ENCODE measurements at regions not wholly inside any gene's neighbourhood (a gene's known extent, or its start where the extent isn't known, plus 50 kb on each side); places are given as distances from the start of the nearest gene placed in this dataset.

- no peaks in the 10 kb centered on the region for H3K9me3 ChIP-seq (ENCODE audit: control insufficient read depth, insufficient read depth, low read length)
These were observed 87.3 kb upstream of the NCKAP5 start for GRCh38 chr2:133655610-133656009.

GRCh38 chr2:133657591-133657990, 89.3 kb upstream of the NCKAP5 start:
- no peaks in the 10 kb centered on the region for H3F3A ChIP-seq (ENCODE audit: control insufficient read depth, insufficient read depth)
- no peak overlapping the region for H3K4me2 ChIP-seq (ENCODE audit: low read length)
- no peaks in the 10 kb centered on the region for H3K9me3 ChIP-seq (ENCODE audit: control insufficient read depth, insufficient read depth, low read length)
- no peak overlapping the region for H3K27ac ChIP-seq (ENCODE audit: low read depth, low read length)
- H4K20me1 ChIP-seq (ENCODE audit: control insufficient read depth, insufficient read depth, low read depth, low read length) = no peaks in the 10 kb centered on the region
- no peaks in the 10 kb centered on the region for H3K27me3 ChIP-seq (ENCODE audit: control insufficient read depth, low read length)
- no peaks in the 10 kb centered on the region for H3K9me2 ChIP-seq (replicated peaks; ENCODE audit: control insufficient read depth, low read length)
- TF ChIP-seq CTCF (IDR thresholded peaks at IDR 0.05; ENCODE audit: low read depth, low read length, poor library complexity, severe bottlenecking) (no peak), EZH2phosphoT487 (IDR thresholded peaks at IDR 0.05; ENCODE audit: borderline replicate concordance, low read length) (no peak)
- H3K4me3 ChIP-seq (ENCODE audit: low read length) = no peak overlapping the region
- no peaks in the 10 kb centered on the region for H3K36me3 ChIP-seq (ENCODE audit: control insufficient read depth, low read length)
- no peaks in the 10 kb centered on the region for H3K4me1 ChIP-seq (ENCODE audit: control insufficient read depth, low read length)
- no peaks in the 10 kb centered on the region for H3K79me2 ChIP-seq (ENCODE audit: control insufficient read depth, low read length)

More at GRCh38 chr2:133655610-133656009, 87.3 kb upstream of the NCKAP5 start:
- Histone ChIP-seq H3K9me2 (replicated peaks; ENCODE audit: control insufficient read depth, low read length) (no peaks in the 10 kb centered on the region), H3K4me1 (ENCODE audit: control insufficient read depth, low read length) (no peaks in the 10 kb centered on the region), H3K27ac (ENCODE audit: low read depth, low read length) (no peak overlapping the region), H4K20me1 (ENCODE audit: control insufficient read depth, insufficient read depth, low read depth, low read length) (no peaks in the 10 kb centered on the region), H3K36me3 (ENCODE audit: control insufficient read depth, low read length) (no peaks in the 10 kb centered on the region), H3K79me2 (ENCODE audit: control insufficient read depth, low read length) (no peaks in the 10 kb centered on the region), H3F3A (ENCODE audit: control insufficient read depth, insufficient read depth) (no peaks in the 10 kb centered on the region), H3K27me3 (ENCODE audit: control insufficient read depth, low read length) (no peaks in the 10 kb centered on the region), H3K4me2 (ENCODE audit: low read length) (no peak overlapping the region), H3K4me3 (ENCODE audit: low read length) (no peak overlapping the region)
- TF ChIP-seq CTCF (IDR thresholded peaks at IDR 0.05; ENCODE audit: low read depth, low read length, poor library complexity, severe bottlenecking) (no peak), EZH2phosphoT487 (IDR thresholded peaks at IDR 0.05; ENCODE audit: borderline replicate concordance, low read length) (no peak)

GRCh38 chr2:133658020-133658903, 90.0 kb upstream of the NCKAP5 start:
- Histone ChIP-seq H3K79me2 (ENCODE audit: control insufficient read depth, low read length) (no peaks in the 10 kb centered on the region), H3K9me3 (ENCODE audit: control insufficient read depth, insufficient read depth, low read length) (no peaks in the 10 kb centered on the region)
- TF ChIP-seq EZH2phosphoT487 (IDR thresholded peaks at IDR 0.05; ENCODE audit: borderline replicate concordance, low read length) (no peak), CTCF (IDR thresholded peaks at IDR 0.05; ENCODE audit: low read depth, low read length, poor library complexity, severe bottlenecking) (no peak)

More at GRCh38 chr2:133658020-133658903, 90.0 kb upstream of the NCKAP5 start:
- no peak overlapping the region for H3K27ac ChIP-seq (ENCODE audit: low read depth, low read length)
- H4K20me1 ChIP-seq (ENCODE audit: control insufficient read depth, insufficient read depth, low read depth, low read length) = no peaks in the 10 kb centered on the region
- H3K4me1 ChIP-seq (ENCODE audit: control insufficient read depth, low read length) = no peaks in the 10 kb centered on the region
- H3K27me3 ChIP-seq (ENCODE audit: control insufficient read depth, low read length) = no peaks in the 10 kb centered on the region
- H3K9me2 ChIP-seq (replicated peaks; ENCODE audit: control insufficient read depth, low read length) = no peaks in the 10 kb centered on the region
- H3F3A ChIP-seq (ENCODE audit: control insufficient read depth, insufficient read depth) = no peaks in the 10 kb centered on the region
- no peaks in the 10 kb centered on the region for H3K36me3 ChIP-seq (ENCODE audit: control insufficient read depth, low read length)
- no peak overlapping the region for H3K4me3 ChIP-seq (ENCODE audit: low read length)
- H3K4me2 ChIP-seq (ENCODE audit: low read length) = no peak overlapping the region

Measured in DOHH2 (cell line).